COR-L47 (cell line): ENCODE measurements at regions not wholly inside any gene's neighbourhood (a gene's known extent, or its start where the extent isn't known, plus 50 kb on each side); places are given as distances from the start of the nearest gene placed in this dataset.

Experiments
- DNase-seq: peaks from one replicate; lab custom pipeline; 2025; lab: John Stamatoyannopoulos, UW

DNA sequence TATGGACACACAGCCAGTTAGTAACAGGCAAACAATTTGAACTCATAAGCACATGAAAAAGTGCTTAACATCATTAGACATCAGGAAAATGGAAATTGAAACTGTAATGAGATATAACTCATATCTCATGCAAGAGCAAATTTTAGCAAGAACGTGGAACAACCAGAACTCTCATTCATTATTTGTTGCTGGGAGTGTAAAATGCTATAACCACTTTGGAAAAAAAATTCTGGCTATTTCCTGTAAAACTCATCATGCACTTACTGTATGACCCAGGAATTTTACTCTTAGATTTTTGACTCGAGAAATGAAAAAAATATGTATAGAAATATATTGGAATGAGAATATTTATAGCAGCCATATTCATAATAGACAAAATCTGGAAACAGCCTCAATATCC, 205.7 kb upstream of the PUM3 start:
- no peak for DNase-seq

DNA sequence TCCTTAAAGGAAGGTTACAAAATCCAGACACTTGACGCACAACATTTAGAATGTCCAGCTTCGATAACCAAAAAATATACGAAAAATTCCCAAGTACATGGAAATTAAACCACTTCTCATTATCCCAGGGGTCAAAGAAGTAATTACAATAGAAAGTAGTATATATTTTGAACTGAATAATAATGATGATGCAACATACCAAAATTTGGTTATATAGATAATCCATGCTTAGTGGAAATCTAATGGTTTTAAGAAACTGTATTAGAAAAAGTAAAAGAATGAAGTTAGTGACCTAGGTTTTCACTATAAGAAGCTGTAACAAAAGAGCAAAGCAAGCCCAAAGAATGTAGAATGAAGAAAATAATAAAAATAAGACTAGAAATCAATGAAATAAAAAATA, 204.0 kb upstream of the PUM3 start:
- no peak for DNase-seq

DNA sequence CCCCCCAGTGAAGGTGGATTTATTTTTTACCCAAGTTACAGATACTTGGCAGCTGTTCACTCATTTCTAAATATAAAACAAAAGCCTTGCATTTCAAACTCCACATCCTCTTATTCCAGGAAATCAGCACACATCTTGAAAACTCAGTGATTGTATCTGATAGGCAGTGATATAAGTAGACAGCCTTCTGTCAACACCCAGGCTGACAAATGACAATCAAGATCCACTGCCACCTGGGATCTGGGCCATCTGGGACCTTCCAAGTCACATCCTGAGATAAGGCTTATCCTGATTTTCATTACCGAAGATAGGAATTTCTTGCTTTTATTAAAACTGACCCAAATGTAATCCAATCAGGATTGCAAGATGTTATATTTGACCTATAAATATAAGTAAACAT, 201.3 kb upstream of the PUM3 start:
- no peak for DNase-seq

DNA sequence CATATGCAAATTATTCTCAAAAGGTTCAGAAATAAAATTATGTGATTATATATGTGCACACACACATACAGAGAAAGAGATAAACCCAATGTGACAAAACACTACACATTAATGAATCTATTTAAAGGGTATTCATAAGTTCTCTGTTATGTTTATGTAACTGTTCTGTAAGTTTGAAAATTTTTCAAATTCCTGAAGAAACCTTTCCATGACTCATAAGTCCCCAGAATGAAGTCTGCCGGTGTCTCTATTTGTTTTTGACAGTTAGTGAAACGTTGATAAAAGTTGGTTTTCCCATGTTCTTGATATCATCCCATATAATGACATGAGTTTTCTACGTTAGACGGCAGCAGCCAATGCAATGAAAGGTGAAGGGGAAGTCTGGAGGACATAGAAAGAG, 199.5 kb upstream of the PUM3 start:
- no peak for DNase-seq

DNA sequence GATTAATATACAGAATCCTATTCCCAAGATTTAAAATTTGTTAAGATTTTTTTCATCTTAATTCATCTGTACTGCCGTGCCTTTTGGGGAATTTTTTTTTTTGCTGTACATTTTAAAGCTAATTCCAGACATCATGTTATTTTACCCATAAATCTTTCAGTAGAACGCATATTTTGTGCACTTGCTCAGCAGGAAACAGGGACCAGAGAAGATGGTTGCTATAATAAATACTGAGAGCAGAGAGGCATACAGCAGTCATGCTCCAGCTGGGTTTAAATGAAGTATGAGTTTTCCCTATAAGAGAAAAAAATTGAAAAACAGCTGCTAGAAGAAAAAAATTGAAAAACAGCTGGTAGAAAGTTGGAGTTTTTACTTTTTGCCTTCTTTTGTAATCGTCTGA, 196.9 kb upstream of the PUM3 start:
- DNase-seq = no peak

DNA sequence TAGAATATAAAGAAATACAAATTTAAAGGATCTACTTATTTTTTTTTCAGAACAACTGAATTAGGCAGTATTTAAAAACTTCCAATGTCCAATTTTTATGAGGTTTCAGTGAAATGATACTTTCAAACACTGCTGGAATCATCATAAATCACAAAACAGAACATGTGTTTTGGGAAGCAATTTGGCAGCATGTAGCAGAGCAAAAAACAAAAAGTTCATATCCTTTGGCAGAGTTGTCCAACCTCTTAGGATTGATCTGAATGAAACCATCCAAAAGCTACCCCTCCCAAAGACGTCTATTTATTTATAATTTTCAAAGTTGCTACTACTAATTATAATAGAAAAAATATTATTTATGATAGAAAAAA, 192.4 kb upstream of the PUM3 start:
- no peak for DNase-seq

DNA sequence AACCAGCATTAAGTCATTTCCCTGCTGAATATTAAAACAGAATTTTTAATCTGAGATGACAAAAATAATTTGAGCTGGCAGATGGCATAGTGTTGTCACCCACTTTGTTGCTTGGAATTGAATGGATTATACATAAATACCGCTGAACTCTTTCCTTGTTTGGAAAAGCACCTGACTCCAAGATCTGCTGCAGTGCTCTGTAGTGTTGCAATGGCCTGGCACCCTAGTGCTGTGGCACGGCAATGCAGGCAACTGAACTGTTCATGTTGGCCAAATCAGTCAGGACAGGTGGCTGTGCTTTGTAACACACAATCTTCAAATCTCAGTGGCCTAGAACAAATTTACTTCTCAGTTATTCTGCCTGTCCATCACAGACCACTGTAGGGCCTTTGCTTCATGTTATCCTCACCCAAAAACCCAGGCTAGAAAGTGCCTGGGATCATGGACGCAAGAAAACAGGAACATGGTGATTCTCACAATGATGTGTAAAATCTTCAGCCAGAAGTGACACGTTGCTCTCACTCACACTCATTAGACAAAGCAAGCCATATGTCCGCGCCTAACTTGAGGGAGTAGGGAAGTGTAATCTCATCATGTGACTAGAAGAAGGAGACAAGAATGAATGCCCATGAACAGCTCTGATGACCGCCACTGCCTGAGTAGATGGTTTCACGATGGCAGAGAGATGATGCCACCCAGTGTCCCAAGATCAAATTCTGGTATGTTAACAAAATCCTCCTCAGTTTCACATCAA, 191.9 kb upstream of the PUM3 start:
- no peak for DNase-seq

DNA sequence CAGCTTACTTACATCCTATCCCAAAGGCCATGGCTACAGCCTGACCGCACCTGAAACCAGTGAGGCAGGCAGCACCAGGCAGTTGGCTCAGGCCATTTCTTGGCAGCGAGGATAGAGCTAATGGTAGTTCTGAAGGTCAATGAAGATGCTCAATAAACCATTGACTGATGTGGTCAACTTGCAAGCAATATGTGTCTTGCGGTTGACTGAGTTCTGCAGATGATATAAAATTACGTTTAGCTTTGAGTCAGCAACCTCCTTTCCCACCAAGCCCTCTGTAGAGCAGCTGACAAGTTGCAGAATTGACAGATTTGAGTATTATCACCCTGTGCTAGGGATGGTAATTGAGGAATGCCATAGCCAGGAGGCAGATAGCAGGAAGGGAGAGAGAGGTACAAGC, 189.0 kb upstream of the PUM3 start:
- no peak for DNase-seq

DNA sequence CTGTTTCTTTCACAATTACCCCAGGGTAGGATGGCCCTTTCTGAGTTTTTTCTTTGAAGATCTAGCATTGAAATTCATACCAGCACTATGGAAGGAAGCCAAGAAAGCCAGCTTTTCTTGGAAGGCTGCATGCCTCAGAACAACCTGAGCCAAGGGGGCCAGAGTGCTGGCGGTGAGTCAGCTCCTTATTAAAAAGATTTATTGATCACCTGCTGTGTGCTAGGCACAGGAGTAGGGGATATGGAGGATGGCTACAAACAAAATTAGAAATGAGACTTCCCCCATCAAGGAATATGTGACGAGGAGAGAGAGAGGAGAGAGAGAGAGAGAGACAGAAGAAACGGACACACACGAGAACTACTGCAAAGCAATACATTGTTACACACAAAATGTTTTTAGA, 184.6 kb upstream of the PUM3 start:
- peak; percentile 20 for DNase-seq

DNA sequence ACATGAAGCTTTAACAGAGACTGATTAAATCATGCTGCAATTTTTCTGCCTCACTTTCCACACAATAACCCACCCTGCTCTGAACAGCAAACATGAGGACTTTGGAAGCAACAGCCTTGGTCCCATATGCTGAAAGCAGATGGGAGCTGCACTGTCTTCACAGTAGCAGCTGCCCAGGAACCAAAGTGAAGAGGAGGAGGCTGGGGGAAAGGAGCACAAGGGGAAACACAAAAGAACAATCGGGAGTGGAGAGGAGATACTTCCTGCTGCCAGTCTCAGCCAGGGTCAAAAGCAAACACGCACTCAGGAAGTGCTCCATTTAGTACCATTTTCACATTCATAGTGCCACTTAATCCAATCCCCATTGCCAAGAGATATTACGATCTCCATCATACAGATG, 183.3 kb upstream of the PUM3 start:
- peak; percentile 37 for DNase-seq

DNA sequence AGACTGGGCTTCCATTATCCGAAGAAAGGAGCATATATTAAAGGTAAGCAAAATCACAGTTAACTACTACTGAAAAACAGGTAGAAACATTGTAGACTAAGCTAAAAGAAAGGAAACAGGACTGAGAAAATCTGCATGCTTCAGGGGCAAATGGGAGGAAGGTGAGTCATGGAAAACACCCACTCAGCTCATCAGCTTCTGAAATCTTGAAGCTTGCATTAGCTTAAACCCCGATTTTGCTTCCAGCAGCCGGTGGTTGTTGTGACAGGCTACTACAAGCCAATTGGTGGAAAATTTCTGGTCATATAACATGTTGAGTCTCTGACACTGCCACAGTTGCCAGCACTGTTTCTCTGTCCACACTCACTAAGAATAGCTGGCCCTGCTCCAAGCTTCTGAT, 179.6 kb upstream of the PUM3 start:
- DNase-seq = no peak

DNA sequence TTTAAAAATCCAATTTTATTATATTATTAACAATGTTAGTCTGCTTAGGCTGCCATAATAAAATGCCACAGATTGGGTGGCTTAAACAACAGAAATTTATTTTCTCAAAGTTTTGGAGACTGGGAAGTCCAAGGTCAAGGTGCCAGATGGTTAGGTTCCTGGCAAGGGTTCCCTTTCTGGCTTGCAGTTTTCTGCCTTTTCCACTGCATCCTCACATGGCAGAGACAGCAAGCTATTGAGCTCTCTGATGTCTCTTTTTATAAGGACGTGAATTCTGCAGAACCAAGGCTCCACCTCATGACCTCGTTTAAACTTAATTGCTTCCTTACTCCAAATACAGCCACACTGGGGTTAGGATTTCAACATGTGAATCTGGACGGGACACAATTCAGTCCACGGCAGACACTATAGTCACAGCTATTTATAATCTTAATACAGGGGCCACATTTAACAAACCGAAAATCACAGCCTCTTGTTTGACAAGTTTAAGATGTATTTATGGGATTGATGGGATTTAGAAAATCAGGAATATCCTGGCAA, 174.9 kb upstream of the PUM3 start:
- no peak for DNase-seq

DNA sequence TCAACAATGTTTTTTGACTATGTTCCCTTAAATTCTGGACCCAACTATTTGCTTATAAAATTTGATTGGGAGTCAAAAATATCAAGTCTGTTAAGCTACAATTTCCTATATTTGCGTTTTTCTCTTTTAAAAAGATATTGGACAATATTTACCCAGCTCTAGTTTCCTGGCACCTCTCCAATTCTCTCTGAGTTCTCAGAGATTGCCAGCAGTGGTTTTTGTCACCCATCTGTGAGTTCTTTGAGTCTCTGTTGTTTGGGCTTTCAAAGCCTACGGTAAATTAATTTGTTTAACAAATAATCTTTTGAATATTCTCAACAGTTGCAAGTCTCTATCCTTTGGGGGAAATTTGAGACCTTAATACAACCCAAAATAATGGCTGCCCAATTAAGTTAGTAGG, 174.2 kb upstream of the PUM3 start:
- DNase-seq = peak; percentile 82

DNA sequence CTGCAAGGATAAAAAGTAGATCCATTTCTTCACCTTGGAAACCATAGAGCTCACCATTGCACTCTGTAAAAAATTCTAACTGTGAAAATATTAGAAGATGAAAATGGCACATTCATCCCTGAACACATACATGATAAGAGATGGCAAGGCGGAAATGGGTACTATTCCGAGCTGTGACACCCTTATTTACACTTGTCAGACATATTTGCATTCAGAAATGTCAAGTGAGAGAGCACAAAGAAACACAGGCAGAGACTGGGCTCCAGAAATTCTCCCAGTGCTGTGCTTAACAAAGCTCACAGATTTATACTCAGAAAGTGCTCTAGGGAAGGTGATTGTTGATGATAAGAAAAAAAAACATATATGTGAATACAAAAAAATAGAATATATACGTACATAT, 170.3 kb upstream of the PUM3 start:
- DNase-seq = no peak

DNA sequence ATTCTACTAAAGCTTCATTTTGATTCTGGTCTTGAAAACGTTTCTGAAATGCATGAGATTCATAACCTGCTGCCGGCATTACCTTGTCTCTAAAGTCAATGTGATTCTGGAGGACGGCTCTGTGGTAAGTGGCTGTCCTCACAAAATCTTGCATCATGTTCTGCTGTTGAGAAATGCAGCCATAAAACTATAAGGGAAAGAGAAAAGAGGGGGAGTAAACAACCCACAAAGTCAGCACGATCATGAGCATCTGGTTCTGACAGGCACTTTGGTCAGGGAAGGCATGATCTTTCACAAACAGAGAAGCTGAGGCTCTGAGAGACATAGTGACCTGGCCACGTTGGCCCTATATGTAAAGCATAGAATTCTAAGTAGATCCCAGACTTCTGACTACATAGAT, 168.9 kb upstream of the PUM3 start:
- DNase-seq = no peak

DNA sequence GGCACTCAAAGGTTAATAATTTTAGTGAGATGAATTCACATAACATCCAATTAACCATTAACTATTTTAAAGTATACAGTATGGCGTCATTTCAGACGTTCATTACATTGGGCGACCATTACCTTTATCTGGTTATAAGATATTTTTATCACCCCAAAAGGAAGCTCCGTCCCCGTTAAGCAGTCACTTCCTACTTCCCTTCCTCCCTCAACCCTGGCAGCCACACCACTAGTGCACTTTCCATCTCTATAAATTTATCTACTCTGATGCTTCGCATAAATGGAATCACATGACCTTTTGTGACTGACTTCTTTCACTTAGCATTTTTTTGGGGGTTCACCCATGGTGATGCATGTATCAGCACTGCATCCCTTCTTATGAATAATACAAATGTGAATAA, 168.3 kb upstream of the PUM3 start:
- no peak for DNase-seq

DNA sequence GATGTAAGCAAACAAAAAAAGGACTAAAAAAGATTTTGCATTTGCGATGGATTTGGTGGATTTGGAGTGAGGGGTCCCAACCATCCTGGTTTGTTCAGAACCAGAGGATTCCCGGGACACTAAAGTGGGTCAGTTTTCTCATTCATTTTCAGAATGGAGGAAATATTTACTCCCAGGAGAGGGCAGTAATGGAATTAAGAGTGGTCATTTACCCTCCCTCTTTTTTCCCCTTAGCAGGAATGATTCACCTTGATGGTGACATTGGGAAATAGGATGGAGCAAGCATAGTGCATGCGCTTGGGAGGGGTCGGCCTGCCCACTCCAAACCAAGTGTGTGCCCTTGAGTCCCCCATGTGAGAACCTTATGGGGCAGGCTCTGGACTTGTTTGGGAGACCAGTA, 164.2 kb upstream of the PUM3 start:
- DNase-seq = no peak

DNA sequence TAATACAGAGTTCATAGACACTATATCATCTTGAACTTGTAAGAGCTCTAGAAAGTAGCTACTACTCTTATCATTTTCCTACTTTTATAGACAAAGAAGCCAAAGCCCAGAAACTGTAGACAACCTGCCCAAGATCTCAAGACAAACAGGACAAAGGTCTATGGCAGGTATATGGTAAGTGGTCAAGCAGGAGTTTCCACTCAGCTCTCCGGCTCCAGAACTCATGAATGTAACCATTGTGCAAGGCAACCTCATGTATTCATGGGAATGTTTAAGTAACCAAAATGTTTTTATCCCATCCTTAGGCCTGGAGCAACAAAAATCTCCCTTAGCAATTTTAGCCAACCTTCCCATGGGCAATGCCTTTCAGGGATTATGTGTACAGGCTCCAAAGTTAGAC, 163.4 kb upstream of the PUM3 start:
- no peak for DNase-seq

DNA sequence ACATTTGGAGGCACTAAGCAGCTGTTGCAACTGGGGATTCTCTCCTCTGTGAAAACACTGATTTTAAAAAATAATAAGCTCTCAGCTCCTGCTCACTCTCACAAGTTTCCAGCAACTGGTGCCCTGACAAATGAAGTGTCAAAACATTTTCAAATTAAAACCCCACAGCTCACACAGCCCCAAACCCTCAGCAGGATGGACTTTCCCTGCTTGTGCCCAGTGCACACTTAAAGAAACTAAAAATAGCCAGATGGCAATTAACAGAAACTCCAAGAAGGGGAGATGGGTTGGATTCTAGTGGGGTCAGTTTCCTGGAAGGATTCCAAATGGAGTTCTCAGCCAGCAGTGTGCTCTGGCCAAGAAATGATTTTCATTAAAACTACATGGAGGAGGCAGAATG, 163.0 kb upstream of the PUM3 start:
- no peak for DNase-seq

DNA sequence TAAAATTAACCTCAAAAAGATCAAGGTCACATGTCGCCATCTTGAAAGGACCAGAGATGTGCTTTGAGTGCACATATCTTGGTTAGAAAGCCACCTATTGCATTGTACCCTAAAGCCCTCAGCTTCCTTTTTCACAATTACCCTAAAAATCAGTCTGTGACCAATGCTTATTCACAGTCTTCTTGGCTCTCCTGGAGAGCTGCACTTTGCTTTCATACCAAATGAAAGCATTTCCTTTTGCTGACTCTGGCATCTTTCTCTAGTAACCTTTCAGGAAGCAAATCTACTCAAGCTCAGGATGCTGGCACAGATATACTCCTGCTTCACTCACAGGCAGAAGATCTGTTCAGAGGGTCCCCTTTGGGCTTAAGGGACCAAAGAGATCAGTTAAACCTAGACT, 160.7 kb upstream of the PUM3 start:
- no peak for DNase-seq

DNA sequence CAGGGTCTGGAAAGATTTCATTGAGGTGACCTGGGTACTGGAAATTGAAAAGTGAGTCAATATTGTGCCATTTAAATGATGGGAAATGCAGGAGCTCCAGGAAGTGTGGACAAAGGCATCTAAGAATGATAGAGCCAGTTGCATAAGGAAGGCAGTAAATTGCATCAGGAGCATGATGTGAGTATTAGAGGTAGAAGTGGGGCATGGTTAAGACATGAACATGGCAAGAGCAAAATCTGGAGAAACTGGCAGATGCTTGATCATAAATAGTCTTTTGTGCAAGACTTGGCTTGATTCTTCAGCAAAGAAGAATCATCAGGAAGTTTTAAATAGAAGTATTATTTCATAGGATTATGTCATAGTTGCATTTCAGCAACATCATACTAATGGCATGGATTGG, 157.4 kb upstream of the PUM3 start:
- DNase-seq = no peak

DNA sequence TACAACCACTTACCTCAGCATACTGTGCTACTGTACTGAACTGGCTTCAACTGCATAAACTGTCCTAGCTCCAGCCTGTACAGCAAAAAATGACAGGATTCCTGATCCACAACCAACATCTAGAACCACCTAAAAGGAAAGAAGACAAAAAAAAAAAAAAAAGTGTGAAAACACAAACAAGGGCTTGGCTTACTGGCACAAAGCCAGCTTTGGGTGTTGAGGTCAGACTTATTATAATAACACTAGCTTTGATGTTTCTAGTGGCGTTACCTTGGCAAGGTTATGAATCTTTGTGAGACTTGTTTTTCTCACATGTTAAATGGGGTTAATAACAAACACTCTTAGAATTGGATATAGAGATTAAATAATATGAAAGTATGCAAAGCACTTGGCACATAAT, 148.5 kb upstream of the PUM3 start:
- peak; percentile 19 for DNase-seq

DNA sequence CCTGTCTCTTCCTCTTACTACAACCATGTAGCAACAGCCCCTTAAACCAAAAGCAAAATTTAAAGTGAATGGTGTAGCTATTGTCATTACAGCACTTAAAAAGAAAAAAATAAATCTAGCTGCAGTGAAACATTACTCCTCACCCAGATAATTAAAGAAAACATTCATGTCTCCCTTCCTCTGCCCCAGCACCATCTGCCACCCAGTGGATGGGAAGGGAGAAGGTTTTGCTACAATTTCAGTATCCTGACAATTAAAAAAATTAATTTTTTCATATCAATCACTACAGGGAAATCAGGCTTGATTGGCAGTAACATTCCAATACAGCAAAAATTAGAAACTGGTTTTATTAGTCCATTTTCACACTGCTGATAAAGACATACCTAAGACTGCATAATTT, 147.4 kb upstream of the PUM3 start:
- DNase-seq = no peak

DNA sequence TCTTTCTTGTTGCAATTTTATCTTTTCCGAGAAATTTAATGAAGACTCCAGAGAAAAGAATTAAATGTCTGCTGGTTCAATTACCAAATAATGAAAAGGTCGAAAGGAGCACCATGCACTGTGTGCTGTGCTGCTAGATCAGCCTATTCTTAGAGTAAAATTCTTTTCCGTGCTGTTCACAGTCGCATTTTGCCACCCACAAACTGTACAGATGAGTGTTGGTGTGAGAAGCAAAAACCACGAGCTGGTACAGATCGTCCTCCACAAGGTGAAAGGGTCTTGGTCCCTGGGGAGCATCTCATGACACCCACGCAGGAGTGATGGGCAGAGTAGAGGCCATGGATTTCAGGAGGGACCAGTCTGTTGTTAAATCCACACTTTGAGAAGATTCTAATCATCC, 143.8 kb upstream of the PUM3 start:
- DNase-seq = no peak

DNA sequence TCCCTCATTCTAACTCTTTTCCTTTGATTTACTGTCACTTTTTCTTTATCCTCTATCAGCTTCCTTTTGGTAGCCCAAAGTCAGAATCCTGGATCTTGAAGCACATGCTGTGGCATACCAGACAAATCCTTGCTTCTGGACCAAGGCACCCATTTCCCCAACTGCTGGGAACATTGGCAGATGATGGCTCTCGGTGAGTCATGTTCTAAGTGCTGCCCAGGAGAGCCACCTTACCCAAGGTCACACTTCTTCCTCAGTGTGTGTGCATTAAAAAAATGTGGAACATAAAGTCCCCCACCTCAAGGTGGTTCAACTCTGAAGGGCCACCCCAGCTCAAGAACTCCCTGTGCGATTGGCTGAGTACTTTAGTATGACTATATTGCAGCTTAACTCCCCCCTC, 141.4 kb upstream of the PUM3 start:
- no peak for DNase-seq
